GM18520 (cell line): ENCODE measurements at regions not wholly inside any gene's neighbourhood (a gene's known extent, or its start where the extent isn't known, plus 50 kb on each side); places are given as distances from the start of the nearest gene placed in this dataset.
"Not testable (repeated sequence)": the region's sequence is repeated elsewhere in the genome, so short reads cannot be mapped to it uniquely, and the experiment has no call there.

Experiments used
- ATAC-seq: cut with Tn5 transposase; IDR thresholded peaks from one replicate; pipeline ENCODE4 v1.9.1; 2021; ENCODE audit not compliant: unreplicated experiment

DNA sequence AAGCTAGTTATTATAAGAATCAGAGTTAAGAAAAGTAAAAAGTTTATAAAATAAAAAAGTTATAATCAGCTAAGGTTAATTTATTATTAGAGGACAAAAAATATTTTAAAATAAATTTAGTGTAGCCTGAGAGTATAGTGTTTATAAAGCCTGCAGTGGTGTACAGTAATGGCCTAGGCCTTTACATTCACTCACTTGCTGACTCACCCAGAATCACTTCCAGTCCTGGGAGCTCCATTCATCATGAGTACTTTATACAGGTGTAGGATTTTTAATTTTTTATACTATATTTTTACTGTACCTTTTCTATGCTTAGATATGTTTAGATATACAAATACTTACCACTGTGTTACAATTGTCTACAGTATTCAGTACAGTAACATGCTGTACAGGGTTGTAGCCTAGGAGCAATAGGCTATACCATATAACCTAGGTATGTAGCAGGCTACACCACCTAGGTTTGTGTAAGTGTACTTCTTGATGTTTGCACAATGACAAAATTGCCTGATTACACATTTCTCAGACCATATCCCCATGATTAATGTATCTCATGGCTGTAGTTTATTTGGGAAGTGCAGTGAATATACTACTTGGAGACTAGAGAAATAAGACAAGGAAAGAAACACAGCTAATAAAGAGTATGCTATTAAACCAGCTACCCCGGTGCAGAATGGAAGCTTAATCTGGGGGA lies 101.9 kb upstream of the GALNT15 start:
- no peak for ATAC-seq

DNA sequence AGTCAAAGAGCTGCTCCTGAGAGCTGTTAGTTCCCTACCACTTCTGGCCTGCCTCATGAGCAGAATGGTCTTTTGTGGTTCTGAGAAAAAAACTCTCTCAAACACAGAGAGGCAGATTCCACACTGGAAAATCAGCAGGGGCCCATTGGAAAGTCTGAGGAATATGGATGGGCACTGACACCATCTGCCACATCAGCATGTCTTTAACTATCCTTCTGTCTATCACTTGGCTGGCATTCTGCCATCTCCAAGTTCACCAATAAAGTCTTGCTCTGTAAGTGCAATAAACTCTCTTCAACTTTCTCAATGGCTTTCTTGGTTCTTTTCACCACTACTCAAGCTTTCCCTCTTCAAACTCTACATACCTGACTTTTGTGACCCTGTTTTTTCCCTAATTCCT lies 101.3 kb upstream of the GALNT15 start:
- no peak for ATAC-seq

DNA sequence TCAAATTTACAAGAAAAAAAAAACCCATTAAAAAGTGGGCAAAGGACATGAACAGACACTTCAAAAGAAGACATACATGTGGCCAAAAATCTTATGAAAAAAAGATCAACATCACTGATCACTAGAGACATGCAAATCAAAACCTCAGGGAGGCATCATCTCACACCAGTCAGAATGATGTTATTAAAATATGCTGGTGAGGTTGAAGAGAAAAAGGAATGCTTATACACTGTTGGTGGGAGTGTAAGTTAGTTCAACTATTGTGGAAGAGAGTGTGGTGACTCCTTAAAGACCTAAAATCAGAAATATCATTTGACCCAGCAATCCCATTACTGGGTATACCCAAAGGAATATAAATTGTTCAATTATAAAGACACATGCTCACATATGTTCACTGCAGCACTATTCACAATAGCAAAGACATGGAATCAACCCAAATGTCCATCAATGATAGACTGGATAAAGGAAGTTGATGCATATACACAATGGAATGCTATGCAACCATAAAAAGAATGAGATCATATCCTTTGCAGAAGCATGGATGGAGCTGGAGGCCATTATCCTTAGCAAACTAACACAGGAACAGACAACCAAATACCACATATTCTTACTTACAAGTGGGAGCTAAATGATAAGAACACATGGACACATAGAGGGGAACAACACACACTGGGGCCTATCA lies 100.3 kb upstream of the GALNT15 start:
- not testable (repeated sequence) for ATAC-seq

DNA sequence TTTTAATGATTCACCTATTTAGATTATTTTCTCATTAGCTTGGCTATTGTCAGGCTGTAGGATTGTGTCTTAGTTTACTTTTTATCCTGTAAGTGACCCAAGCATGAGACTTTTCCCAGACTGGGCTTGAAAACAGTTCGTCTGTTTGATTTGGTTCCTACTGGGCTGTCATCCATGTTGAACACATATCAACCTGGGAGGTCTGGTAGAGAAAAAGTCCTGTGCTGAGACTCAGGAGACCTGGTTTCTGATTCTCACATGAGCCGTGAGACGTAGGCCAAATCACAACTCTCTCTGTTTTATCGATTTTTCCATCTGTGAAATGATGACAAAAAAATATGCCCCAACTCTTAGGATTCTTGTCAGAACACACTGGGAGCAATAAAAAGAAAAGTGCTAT lies 98.8 kb upstream of the GALNT15 start:
- no peak for ATAC-seq

DNA sequence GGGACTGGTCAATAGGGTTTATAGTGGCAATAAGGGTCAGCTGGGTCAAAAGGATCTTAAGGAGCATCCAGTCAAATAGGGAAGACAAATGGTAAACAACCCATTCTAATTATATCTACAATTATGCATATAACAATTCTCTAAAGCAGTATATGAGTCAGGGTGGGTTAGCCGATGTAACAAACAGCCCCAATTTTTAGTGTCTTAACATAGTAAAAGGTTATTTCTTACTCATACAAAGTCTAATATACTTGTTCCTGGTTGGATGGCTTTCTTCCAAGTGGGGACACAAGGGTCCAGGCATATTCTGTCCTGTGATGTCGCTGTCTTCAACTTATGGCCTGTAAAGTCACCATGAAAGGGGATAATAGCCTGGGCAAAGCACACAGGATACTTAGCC lies 97.9 kb upstream of the GALNT15 start:
- no peak for ATAC-seq

DNA sequence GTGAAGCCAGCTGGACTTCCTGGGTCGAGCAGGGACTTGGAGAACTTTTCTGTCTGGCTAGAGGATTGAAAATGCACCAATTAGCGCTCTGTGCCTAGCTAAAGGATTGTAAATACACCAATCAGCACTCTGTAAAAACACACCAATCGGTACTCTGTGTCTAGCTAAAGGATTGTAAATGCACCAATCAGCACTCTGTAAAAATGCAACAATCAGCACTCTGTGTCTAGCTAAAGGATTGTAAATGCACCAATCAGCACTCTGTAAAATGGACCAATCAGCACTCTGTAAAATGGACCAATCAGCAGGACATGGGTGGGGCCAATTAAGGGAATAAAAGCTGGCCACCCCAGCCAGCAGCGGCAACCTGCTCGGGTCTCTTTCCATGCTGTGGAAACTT lies 97.3 kb upstream of the GALNT15 start:
- not testable (repeated sequence) for ATAC-seq

DNA sequence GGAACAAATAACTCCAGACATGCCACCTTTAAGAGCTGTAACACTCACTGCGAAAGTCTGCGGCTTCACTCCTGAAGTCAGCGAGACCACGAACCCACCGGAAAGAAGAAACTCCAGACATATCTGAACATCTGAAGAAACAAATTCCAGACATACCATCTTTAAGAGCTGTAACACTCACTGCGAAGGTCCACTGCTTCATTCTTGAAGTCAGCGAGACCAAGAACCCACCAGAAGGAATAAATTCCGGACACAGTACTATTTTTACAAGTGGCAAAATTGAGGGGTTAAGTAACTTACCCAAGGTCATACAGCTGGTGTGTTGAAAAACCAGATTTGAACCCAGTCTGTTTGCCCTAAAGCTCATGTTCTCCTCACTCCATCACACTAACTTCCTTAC lies 96.8 kb upstream of the GALNT15 start:
- ATAC-seq = not testable (repeated sequence)

DNA sequence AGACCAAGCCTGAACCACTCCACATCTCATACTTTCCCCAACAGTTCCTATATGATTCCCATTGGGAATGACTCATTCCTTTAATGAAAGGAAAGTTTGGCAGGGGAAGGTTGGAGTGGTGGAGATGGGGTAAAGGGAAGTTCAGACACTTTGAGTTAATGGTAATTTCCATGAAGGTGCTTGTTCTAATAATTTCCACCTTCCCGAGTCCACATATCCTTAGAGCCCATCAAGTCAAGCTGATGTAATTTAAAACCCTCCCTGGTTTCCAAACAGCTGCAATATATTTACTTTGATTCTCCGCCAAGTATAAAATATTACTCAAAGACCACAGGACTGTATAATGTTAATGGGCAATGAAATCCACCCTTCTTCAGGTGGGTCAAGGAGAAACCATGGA lies 95.0 kb upstream of the GALNT15 start:
- no peak for ATAC-seq

DNA sequence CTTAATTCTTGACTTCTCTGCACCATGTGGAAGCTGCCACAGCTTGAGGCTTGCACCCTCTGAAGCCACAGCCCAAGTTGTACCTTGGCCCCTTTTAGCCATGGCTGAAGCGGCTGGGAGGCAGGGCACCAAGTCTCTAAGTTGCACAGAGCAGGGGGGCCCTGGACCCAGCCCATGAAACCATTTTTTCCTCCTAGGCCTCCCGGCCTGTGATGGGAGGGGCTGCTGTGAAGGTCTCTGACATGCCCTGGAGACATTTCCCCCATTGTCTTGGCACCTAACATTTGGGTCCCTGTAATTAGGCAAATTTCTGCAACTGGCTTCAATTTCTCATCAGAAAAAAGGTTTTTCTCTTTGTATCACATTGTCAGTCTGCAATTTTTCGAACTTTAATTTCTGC lies 92.8 kb upstream of the GALNT15 start:
- ATAC-seq = no peak

DNA sequence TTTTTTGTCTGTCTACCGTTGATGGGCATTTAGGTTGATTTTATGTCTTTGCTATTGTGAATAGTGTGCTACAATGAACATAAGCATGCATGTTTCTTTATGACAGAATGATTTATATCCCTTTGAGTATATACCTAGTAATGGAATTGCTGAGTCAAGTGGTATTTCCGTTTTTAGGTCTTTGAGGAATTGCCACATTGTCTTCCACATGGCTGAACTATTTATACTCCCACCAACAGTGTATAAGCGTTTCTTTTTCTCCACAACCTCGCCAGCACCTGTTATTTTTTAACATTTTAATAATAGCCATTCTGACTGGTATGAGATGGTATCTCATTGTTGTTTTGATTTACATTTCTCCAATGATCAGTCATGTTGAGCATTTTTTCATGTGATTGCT lies 89.6 kb upstream of the GALNT15 start:
- no peak for ATAC-seq

DNA sequence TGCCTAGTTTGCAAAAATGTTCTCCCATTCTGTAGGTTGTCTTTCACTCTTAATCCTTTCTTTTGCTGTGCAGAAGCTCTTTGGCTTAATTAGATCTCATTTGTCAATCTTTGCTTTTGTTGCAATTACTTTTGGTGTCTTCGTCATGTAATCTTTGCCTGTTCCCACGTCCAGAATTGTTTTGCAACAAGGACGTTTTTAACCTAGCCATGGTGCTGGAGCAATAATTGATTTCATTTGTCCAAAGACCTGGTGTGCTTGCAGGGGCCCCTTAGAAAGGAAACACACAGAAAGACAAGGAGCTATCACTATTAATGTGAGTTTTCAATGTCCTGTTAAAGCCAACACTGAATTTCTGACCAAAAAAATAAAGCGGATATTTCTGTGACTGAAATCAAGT lies 89.1 kb upstream of the GALNT15 start:
- ATAC-seq = no peak

DNA sequence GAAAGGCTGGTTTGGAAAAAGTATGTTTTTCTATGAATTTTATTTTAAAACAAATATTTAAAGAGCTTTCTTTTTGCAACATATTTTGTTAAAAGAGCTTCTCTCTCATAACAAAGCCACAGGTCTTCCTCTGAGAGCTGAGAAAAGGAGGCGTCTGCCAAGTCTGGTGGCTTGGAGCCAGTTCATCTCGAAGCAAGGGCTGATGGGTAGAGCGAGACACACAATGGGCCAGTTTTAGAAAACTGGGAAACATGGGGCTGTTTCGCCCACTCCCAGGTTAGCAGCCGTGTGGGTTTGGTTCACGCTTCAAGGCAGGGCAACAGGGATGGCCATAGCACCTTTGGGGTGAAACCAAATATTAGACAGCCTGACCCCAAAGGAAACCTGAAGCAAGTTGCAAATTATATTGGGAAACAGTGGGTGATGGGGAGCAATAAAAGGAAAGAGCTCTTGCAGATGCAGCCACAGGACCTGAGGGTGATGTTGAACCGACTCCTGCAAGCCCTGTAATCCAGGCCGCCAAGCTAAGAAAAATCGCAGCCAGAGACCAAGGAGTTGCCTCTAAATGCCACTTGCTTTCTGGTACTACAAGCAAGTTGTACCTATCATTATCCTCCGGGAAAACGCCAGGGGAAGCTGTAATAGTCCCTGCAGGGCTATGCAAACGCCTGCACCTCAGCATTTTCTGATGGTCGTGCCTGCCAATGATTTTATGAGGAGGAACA lies 88.4 kb upstream of the GALNT15 start:
- ATAC-seq = no peak

DNA sequence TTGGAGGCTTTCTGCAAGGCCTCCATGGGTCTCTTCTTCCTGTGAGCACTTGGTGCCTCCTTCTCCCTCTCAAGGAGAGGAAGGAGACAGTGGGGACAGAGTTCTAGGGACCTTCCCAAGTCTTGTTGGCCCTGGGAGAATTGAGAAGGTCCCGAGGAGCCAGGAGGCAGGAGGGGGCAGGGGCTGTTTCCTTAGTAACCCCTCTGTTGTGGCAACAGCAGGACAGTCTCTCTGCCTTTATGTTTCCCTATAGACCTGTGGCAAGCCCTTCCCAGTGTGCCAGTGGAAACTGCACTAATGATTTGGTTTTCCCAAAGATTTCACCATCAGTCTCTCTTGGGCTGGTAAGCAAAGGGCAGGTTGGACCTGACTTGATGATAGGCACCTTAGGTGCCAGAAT lies 87.8 kb upstream of the GALNT15 start:
- ATAC-seq = no peak

DNA sequence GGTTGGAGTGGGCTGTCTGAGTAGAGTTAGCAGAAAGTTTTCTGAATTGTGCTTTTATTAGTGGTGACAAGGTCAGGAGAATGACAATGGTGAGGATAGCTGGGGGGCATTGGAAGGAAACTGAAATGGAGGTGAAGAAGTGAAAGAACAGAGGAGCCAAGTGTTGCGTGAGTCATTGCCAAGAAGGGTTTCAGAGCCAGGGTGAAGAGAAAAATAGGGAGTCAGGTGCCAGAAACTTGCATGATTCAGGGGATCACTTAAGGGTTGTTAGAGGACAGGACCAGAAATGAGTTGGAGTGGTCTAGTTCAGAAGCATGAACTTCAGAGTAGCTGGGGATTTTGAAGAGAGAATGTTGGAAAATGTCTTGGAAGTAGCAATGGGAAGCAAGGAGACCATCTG lies 86.0 kb upstream of the GALNT15 start:
- ATAC-seq = no peak

DNA sequence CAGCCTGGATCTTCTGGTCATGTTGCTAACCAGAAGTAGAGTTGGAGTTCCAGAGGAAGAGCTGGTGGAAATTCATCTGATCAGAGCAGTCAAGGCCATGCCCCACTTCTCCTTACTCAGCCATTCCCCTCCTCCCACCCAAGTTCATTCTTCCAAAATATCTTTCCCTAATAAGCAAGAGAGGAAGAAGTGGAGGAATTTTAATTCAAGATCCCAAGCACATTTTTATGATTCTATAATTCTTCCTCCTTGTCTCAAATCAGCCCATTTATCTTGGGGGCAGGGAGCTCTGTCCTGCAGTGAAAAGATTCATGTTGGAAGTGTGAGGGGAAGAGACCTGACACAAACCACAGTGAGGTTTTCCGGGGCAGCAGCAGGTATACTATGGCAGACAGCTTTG lies 85.0 kb upstream of the GALNT15 start:
- no peak for ATAC-seq

DNA sequence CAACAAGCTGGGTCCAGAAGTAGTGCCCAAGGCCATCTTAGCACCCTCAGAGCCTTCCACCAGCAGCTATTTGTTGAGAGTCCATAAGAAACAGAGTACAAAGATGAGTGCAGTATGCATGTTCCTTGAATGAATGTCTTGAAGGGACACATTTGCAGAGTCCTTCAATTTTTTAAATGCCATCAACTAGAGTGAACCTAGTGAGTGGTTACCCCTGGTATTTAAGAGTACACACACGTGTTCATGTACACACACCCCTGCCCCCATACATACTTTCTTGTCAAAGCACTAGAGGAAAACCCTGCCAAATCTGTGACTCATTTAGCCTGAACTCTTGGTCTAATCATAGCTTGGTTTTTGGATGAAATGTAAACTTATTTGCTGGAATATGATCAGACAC lies 84.5 kb upstream of the GALNT15 start:
- ATAC-seq = no peak

DNA sequence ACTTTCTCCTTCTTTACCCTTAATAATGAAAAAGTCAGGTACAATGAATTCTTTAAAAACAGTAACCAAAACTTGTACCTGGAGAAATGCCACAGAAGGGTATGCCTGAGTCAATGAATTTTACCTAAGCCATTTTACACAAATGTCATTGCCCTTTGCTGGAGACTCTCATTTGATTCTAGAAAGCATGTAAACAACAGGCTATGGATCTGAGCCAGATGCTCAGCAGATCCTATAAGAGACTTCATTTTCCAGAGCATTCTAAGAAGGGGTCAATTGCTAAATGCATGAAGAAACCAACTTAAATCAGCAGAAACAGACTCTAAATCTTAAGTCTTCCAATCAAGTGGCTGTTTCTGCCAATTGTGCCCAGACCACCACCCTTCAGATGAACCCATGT lies 83.8 kb upstream of the GALNT15 start:
- ATAC-seq = no peak

DNA sequence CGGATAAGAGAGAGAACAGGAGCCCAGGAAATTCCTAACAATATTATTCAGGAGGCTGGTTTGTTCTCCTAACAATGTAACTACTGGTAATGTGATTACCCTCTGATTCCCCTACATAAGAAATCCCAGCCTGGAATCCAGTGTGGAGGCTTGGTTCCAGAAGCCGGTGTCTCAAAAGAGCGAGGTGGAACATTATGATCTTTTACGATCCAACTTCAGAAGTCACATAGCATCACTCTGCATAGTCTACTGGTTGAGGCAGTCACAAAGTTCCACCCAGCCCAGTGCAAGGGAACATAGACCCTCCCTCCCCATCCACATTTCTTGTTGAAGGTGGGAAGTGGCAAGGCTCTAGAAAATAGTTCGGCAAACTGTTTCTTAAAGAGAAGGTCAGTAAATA lies 81.6 kb upstream of the GALNT15 start:
- ATAC-seq = no peak

DNA sequence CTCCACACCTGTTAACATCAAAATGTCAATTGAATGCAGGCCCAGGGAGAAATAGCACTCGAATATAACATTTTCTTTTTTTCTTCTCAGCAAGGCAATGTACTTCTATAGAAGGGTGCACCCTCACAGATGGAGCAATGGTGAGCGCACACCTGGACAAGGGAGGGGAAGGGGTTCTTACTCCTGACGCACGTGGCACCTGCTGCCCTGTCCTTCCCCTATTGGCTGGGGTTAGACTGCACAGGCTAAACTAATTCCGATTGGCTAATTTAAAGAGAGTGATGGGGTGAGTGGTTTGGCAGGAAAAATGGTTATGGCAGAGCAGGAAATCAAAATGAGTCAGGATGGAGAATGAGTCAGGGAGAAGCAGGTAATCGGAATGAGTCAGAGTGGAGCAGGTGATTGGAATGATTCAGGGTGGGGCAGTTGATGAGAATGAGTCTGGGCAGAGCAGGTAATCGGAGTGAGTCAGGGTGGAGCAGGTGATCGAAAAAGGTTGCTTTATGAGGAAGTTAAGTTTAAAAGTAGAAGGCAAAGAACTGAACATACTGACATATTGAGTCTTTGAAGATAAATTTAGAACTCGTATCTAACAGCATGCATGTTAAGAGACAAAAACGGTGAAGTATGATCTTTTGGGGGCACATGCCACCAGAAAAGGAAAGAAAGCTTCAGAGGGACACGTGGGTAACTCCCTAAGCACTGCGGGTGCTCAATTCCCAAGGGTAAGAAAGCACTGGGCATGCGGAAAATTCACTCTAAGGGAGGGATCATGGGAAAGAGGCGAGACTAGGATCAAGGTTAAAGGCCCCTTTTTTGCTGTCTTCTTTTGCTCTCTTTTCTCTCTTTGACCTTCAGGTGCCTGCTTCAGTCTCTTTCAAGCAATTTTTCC lies 72.9 kb upstream of the GALNT15 start:
- ATAC-seq = no peak

DNA sequence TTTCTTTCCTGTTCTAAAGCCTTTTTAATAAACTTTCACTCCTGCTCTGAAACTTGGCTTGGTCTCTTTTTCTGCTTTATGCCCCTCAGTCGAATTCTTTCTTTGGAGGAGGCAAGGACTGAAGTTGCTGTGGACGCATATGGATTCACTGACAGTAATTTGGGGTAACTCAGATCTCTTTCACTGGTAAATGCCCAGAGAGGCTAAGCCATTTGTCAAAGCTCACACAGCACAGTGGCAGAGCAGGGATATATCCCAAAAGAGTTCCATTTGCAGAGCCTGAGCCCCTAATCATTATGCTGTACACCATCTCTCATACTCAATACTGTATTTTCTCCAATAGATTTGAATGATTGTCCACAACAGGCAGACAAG lies 72.3 kb upstream of the GALNT15 start:
- ATAC-seq = no peak

DNA sequence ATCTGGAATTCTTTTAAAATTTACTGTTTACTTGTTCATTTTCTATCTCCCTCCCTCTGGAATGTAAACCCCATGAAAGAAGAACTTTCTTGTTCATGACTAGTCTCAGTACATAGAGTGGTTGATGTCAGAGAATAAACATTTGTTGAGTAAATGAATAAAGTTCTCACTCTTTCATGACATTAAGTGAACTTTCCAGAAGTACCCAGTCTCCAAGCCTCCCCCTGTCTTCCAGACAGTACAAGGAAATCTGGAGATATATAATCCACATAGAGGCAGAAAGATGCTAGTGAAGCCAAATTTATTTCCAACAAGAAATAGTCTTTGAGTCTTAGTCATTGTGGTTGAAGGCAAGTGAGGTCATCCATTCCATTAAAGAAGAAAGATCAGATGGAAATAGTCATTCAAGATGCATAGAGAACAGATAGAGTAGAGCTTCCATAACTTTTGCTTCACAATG lies 71.5 kb upstream of the GALNT15 start:
- ATAC-seq = no peak
